ENCODE measurements at regions not wholly inside any gene's neighbourhood (a gene's known extent, or its start where the extent isn't known, plus 50 kb on each side); places are given as distances from the start of the nearest gene placed in this dataset.
"Not testable (repeated sequence)": the region's sequence is repeated elsewhere in the genome, so short reads cannot be mapped to it uniquely, and the experiment has no call there.

GRCh38 chr7:29684787-29685650, 121.3 kb upstream of the WIPF3 start:
- 0 out of 2 replicates have a peak, but pooled peaks have one; percentile 7 for TF ChIP-seq MAX (IDR thresholded peaks at IDR 0.05)
- TF ChIP-seq ATF3 (IDR thresholded peaks at IDR 0.05): no peak
- TF ChIP-seq ELF1 (IDR thresholded peaks at IDR 0.05; ENCODE audit: borderline replicate concordance, low read depth): no peak
- peak; percentile 92 for TF ChIP-seq ZFX (IDR thresholded peaks at IDR 0.05)
- TF ChIP-seq CBX3 (IDR thresholded peaks at IDR 0.05; ENCODE audit: low read depth): no peak
- CTCF ChIA-PET: no interaction called here
- ATAC-seq (peak; percentile 82), DNase-seq (ENCODE audit: low read depth, low spot score) (peak; percentile 23)
- POLR2A ChIA-PET: no interaction called here
- Histone ChIP-seq H3K4me3 (replicated peaks in 1 of 2; ENCODE audit: low read depth in 1 of 2, low read length in 2 of 2) (peak overlapping the region; percentile 55 to 66), H3K9ac (ENCODE audit: low read length) (peak overlapping the region; percentile 70), H3K4me2 (ENCODE audit: low read length) (peak overlapping the region; percentile 77), H4K20me1 (ENCODE audit: insufficient read depth) (no peaks in the 10 kb centered on the region), H3K27ac (ENCODE audit: low read depth, low read length) (peak overlapping the region; percentile 94), H3K9me2 (ENCODE audit: insufficient read depth) (no peaks in the 10 kb centered on the region), H3K27me3 (ENCODE audit: insufficient read depth, low read length) (no peaks in the 10 kb centered on the region), H2AFZ (ENCODE audit: low read depth, low read length, poor library complexity, severe bottlenecking) (peak overlapping the region; percentile 14), H3K79me2 (ENCODE audit: insufficient read depth, low read length) (no peaks in the 10 kb centered on the region), H3K9me3 (ENCODE audit: control insufficient read depth in 1 of 2, insufficient read depth in 1 of 2, low read depth in 1 of 2, low read length in 2 of 2) (no peaks in the 10 kb centered on the region), H3K36me3 (ENCODE audit: control insufficient read depth in 1 of 2, insufficient read depth in 2 of 2, low read length in 2 of 2) (no peaks in the 10 kb centered on the region), H3K4me1 (ENCODE audit: control insufficient read depth in 1 of 2, insufficient read depth in 2 of 2, low read length in 2 of 2) (peaks cover 0 to 7% of the 10 kb centered on the region in 2 experiments; a peak in 2 of 4 replicates)
- RAD21 ChIA-PET (ENCODE audit: low non-redundant PET in 1 of 2, low total read pairs in 2 of 2, uncharacterized antibody in 2 of 2, unreplicated experiment in 2 of 2): no interaction called here
- no TSS peak for BruUV-seq (replicated peaks)
- intact Hi-C loops (cut with micrococcal nuclease): no loop called here

GRCh38 chr7:29685651-29686271, 120.5 kb upstream of the WIPF3 start:
- H3K27me3 ChIP-seq (ENCODE audit: insufficient read depth, low read length); RAD21 ChIA-PET (ENCODE audit: low non-redundant PET in 1 of 2, low total read pairs in 2 of 2, uncharacterized antibody in 2 of 2, unreplicated experiment in 2 of 2); BruUV-seq (replicated peaks); H3K79me2 ChIP-seq (ENCODE audit: insufficient read depth, low read length); H3K4me1 ChIP-seq (ENCODE audit: control insufficient read depth in 1 of 2, insufficient read depth in 2 of 2, low read length in 2 of 2); H3K36me3 ChIP-seq (ENCODE audit: control insufficient read depth in 1 of 2, insufficient read depth in 2 of 2, low read length in 2 of 2); H3K9me2 ChIP-seq (ENCODE audit: insufficient read depth); DNase-seq (ENCODE audit: low read depth, low spot score); intact Hi-C loops (cut with micrococcal nuclease); H3K9me3 ChIP-seq (ENCODE audit: control insufficient read depth in 1 of 2, insufficient read depth in 1 of 2, low read depth in 1 of 2, low read length in 2 of 2); POLR2A ChIA-PET; CTCF ChIA-PET; H4K20me1 ChIP-seq (ENCODE audit: insufficient read depth): not testable (repeated sequence)
- H3K4me2 ChIP-seq (ENCODE audit: low read length): peak overlapping the region; percentile 77
- peak; percentile 3 for ATAC-seq
- TF ChIP-seq YY1 (IDR thresholded peaks at IDR 0.05; ENCODE audit: extremely low read depth, insufficient replicate concordance, low read depth, low read length): peak; percentile 17
- H2AFZ ChIP-seq (ENCODE audit: low read depth, low read length, poor library complexity, severe bottlenecking): peak overlapping the region; percentile 35
- H3K4me3 ChIP-seq (replicated peaks in 1 of 2; ENCODE audit: low read depth in 1 of 2, low read length in 2 of 2): peak overlapping the region; percentile 55 to 66
- peak overlapping the region; percentile 70 for H3K9ac ChIP-seq (ENCODE audit: low read length)
- H3K27ac ChIP-seq (ENCODE audit: low read depth, low read length): peak overlapping the region; percentile 94

- H3K9me2 ChIP-seq (ENCODE audit: insufficient read depth); H3K4me1 ChIP-seq (ENCODE audit: control insufficient read depth in 1 of 2, insufficient read depth in 2 of 2, low read length in 2 of 2); POLR2A ChIA-PET; H3K27ac ChIP-seq (ENCODE audit: low read depth, low read length); BruUV-seq (replicated peaks); intact Hi-C loops (cut with micrococcal nuclease); CTCF ChIA-PET; H4K20me1 ChIP-seq (ENCODE audit: insufficient read depth); H2AFZ ChIP-seq (ENCODE audit: low read depth, low read length, poor library complexity, severe bottlenecking); H3K4me3 ChIP-seq (replicated peaks in 1 of 2; ENCODE audit: low read depth in 1 of 2, low read length in 2 of 2); H3K9ac ChIP-seq (ENCODE audit: low read length); H3K27me3 ChIP-seq (ENCODE audit: insufficient read depth, low read length); ATAC-seq; H3K36me3 ChIP-seq (ENCODE audit: control insufficient read depth in 1 of 2, insufficient read depth in 2 of 2, low read length in 2 of 2); DNase-seq (ENCODE audit: low read depth, low spot score); H3K4me2 ChIP-seq (ENCODE audit: low read length); H3K9me3 ChIP-seq (ENCODE audit: control insufficient read depth in 1 of 2, insufficient read depth in 1 of 2, low read depth in 1 of 2, low read length in 2 of 2); H3K79me2 ChIP-seq (ENCODE audit: insufficient read depth, low read length); RAD21 ChIA-PET (ENCODE audit: low non-redundant PET in 1 of 2, low total read pairs in 2 of 2, uncharacterized antibody in 2 of 2, unreplicated experiment in 2 of 2): not testable (repeated sequence)
These were observed 115.8 kb upstream of the WIPF3 start for GRCh38 chr7:29690510-29690909.
